ENCODE measurements at regions not wholly inside any gene's neighbourhood (a gene's known extent, or its start where the extent isn't known, plus 50 kb on each side); places are given as distances from the start of the nearest gene placed in this dataset.

- no peak for DNase-seq (ENCODE audit: insufficient read length, low spot score)
- FAIRE-seq: no peak
Measured at GRCh38 chr3:181764544-181764943, 52.8 kb downstream of the SOX2 start.

DNA sequence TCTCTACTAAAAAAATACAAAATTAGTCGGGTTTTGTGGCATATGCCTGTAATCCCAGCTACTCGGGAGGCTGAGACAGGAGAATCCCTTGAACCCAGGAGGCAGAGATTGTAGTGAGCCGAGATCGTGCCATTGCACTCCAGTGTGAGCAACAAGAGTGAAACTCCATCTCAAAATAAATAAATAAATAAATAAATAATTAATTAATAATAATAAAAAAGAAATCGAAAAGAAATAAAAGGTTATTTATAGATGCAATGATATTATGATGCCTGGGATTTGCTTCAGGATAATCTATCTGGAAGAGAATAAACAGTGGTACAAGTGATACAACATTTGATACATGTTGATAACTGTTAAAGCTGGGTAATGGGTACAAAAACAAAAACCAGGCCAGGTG lies 58.6 kb downstream of the SOX2 start:
- FAIRE-seq (no peak), DNase-seq (ENCODE audit: insufficient read length, low spot score) (no peak)

DNA sequence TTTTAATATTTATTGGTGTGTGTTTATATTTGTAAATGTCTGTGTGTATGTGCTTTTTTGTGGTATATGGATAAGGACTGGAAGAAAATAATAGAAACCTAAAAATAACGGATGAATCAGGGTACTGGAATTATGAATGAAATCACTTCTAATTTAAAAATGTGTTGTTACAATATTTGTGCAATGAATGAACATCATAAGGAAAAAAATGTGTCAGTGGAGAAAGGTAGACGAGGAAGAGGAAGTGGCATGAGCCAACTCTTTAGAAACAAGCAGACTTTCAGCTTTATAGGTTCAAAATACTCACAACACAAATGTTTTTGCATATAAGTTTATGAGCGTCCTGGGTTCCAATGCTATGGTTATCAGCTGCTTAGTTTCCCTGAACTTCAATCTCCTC lies 59.4 kb downstream of the SOX2 start:
- DNase-seq (ENCODE audit: insufficient read length, low spot score): no peak
- FAIRE-seq: no peak

- FAIRE-seq: no peak
Measured at GRCh38 chr3:181772166-181772565, 60.4 kb downstream of the SOX2 start.

DNA sequence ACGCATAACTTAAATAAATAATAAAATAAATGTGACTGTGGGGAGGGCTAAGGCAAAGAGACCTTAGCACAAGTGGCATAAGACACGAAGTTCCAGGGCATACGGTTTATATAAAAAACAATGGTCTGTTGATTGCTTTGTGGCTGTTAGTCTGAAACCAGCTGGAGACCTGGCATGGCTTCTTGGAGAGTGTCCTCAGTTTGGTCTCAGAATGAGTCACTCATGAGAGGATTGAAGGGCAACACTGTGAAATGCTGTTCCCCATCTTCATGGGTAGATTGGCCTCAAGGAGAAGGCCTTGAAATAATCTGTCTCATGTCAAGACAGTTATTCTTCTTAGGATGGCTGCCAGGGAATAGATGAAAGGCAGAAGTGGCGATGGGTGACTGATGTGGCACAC lies 62.2 kb downstream of the SOX2 start:
- no peak for FAIRE-seq
- no peak for DNase-seq (ENCODE audit: insufficient read length, low spot score)

More at GRCh38 chr3:181772166-181772565, 60.4 kb downstream of the SOX2 start:
- DNase-seq (ENCODE audit: insufficient read length, low spot score): no peak

DNA sequence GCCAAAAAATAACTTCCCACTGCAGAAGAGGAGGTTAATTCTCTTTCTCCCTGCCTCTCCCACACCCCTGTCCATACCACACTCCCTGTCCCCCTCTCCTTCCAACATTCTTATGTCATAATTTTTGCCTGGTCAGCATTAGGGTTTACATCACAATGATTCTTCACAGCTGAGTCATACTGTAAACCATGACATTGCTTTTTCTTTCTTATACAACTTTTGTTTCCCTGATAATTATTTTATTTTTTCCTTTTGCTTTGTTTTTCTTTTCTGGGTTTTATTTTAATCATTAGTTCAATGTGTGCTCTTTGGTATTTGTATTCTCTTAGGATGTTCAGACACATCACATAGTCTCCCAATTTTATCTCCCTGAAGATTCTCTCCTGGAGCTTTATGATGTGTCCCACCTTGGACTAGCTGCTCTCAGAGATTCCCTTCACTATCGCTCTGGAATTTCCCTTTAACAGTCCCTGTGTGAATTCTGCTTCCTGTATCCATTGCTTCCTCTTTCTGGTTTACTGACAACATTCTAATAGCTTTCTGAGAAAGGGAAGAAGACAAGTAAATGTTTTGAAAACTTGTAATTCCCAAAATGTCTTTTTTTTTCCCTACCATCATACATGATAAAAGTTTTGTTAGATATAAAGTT lies 70.7 kb downstream of the SOX2 start:
- no peak for FAIRE-seq

GRCh38 chr3:181790561-181790960 lies 78.8 kb downstream of the SOX2 start:
- FAIRE-seq (no peak), DNase-seq (ENCODE audit: insufficient read length, low spot score) (no peak)

More for the DNA sequence above, 70.7 kb downstream of the SOX2 start:
- DNase-seq (ENCODE audit: insufficient read length, low spot score): peak; percentile 15

DNA sequence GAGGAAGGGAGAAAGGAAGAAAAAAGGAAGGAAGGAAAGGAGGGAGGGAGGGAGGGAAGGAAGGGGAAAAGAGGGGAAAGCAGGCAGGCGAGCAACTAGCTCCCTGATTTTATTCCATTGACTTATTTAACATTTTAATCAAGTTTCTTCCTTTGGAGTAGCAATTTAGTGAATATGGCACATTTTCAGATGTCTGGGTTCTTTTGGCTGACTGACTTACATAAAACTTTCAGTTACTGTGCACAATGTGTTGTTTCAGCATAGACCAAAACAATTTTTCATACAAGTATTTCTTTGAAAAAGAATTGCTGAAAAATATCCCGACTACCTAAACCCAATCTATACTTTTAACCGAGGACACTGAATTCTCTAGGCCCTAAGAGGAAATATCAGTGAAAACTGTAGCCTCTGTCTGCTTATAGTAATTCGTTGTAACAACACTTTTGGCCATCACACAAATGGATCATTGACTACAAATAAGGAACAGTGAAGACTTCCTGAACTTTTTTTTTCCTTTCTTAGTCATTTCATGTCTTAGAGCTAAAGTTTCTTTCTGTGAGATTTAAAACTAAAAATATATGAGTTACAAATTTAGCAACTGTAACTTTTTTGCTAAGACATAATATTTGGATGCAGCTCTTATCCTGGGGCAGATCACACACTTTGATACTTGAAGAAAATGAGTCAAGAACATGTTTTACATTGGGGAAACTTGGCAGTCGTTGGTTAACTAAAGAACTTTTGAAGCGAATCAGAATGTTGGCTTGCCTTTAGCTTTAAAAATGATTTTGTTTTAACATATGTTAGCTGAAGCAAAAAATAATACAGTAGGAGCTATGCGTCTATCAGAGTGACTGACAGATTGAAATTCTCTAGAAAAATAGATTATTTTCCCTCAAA lies 79.6 kb downstream of the SOX2 start:
- FAIRE-seq: no peak

GRCh38 chr3:181793006-181793405 lies 81.3 kb downstream of the SOX2 start:
- DNase-seq (ENCODE audit: insufficient read length, low spot score) (no peak), FAIRE-seq (no peak)

More for the DNA sequence above, 79.6 kb downstream of the SOX2 start:
- DNase-seq (ENCODE audit: insufficient read length, low spot score): no peak

DNA sequence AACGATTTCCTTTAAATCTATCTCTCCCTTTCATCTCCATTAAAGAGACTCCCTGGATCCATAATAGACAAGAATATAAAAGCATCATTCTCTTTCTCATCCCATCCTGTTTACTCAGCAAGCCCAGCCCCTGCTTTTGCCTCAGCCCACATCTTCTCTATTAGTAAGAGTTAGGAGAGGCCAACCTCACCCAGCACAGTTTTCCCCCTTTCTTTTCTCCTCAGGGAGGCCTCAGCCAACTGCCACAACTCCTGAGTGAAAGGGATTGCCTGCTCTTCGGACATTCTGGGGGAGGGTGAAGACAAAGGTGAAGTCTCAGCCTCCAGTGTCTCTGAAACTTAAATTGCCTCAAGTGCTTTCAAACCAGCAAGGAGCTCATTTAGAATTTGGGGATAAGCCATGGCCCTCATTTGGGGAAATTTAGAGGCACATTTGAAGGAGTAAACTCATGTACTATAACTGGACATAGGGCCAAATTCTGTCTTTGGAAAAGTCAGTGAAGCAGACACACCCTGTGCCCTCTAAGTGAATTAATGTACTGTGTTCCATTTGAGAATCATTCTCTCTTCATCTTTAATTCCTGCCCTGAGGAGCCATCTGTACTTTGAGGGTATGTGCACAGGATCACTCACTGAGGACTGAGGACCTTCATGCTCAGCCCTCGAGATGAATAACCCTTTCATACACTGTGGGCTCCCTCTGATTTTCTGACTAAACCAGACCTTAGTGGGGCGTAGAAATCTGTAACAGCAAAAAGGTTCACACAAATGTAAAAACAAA lies 82.5 kb downstream of the SOX2 start:
- no peak for FAIRE-seq
- DNase-seq (ENCODE audit: insufficient read length, low spot score): no peak

- no peak for FAIRE-seq
- DNase-seq (ENCODE audit: insufficient read length, low spot score): no peak
Measured at GRCh38 chr3:181796641-181797040, 84.9 kb downstream of the SOX2 start.

DNA sequence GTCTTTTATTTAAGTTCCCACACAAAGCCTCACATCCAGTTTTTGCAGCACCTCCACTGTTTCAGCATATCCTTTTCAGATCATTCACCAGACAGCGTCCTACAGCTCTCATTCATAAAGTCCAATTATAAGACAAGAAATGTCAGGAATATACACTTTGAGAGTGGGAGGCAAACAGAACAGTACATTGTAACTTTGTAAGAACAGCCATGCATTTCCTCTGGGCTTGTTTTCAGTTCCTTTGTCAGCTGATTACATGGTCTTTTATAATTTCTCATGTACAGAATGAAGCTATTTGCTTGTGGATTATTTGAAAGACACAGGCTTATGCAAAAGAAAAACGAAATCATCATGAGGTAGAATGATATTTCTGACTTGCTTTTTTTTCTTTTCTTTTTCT lies 85.7 kb downstream of the SOX2 start:
- FAIRE-seq (no peak), DNase-seq (ENCODE audit: insufficient read length, low spot score) (no peak)

DNA sequence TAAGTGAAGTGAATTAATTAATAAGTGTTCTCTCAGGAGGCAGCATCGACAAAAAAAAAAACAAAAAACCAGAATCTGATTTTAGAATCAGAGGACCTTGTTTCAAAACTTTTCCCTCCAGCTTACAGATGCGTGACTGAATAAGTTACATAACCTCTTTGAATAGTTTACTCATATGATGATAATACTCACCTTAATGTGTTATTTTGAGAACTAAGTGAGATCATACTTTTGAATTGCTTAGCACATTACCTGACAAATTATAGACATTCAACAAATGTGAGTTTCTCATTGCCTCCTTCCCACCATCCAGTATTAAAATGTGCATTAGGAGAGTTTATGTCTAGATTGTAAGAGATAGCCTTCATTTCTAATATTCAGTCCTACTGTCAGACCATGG lies 94.0 kb downstream of the SOX2 start:
- DNase-seq (ENCODE audit: insufficient read length, low spot score) (no peak), FAIRE-seq (no peak)

GRCh38 chr3:181808053-181808452 lies 96.3 kb downstream of the SOX2 start:
- DNase-seq (ENCODE audit: insufficient read length, low spot score) (no peak), FAIRE-seq (no peak)

GRCh38 chr3:181823716-181824115 lies 112.0 kb downstream of the SOX2 start:
- FAIRE-seq (no peak), DNase-seq (ENCODE audit: insufficient read length, low spot score) (no peak)

- no peak for FAIRE-seq
Measured at GRCh38 chr3:181824961-181825360, 113.2 kb downstream of the SOX2 start.

DNA sequence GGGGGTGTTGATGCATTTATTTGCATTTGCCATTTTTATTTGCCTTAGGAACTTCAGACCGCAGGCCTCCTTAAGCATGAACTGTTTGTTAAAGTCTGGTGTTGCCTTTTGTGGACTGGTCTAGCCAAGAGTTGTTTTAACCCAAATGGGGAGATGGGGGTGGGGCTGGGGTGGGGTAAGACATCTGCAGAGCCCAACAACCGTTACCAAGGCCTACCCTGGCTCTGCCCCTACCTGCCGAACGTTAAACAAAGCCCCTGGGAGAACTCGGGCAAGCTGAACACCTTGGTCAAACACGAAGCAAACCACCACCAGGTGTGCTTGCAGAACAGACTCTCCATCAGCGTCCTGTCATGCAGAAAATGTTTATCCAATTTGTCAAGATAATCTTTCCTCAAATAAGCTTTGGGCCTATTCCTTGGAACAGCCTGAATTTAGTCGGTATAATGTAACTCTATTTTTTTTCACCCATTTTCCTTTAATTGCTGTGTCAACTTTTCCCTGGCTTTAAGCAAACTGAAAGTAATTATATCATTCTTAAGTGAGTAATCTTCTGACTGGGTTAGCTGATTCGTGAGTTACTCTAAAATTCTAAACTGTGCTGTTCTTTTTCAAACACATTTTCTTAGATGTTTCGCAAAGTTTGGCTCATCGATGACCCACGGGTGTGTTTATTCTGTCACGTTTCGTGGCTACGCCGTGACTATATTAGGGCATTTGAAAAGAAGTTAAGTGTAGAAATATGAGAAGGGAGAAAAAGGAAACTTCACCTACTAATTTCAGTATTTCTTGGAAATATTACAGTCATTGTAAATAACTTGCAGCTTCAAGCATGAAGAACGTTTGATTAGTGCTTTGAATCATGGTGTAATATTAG lies 127.6 kb downstream of the SOX2 start:
- DNase-seq (ENCODE audit: insufficient read length, low spot score) (no peak), FAIRE-seq (no peak)

More at GRCh38 chr3:181824961-181825360, 113.2 kb downstream of the SOX2 start:
- DNase-seq (ENCODE audit: insufficient read length, low spot score): no peak

- no peak for DNase-seq (ENCODE audit: insufficient read length, low spot score)
- FAIRE-seq: no peak
Measured at GRCh38 chr3:181839916-181840297, 128.2 kb downstream of the SOX2 start.

GRCh38 chr3:181844211-181844610 lies 132.5 kb downstream of the SOX2 start:
- FAIRE-seq (no peak), DNase-seq (ENCODE audit: insufficient read length, low spot score) (no peak)

GRCh38 chr3:181847276-181847675 lies 135.6 kb downstream of the SOX2 start:
- no peak for FAIRE-seq
- no peak for DNase-seq (ENCODE audit: insufficient read length, low spot score)
